B cell (primary cell): ENCODE measurements at regions not wholly inside any gene's neighbourhood (a gene's known extent, or its start where the extent isn't known, plus 50 kb on each side); places are given as distances from the start of the nearest gene placed in this dataset.

Experiments
- ATAC-seq: fragments of 200-7000 bp; cut with Tn5 transposase; one replicate; pipeline ENCODE4 v1.10.0; 2021; ENCODE audit warnings: low read depth, mild to moderate bottlenecking, moderate number of reproducible peaks, moderate library complexity
- CTCF ChIA-PET: fragments of 350-600 bp; sonication (Branson Sonifier 250); formaldehyde crosslinking; loops from one replicate; lab custom pipeline; 2021; ENCODE audit warnings: antibody characterized with exemption, inconsistent platforms; lab: Charles Lee
- POLR2A ChIA-PET: fragments of 350-600 bp; sonication (Branson Sonifier 250); formaldehyde crosslinking; loops from one replicate; lab custom pipeline; 2021; ENCODE audit warnings: antibody characterized with exemption; lab: Charles Lee
- DNase-seq: peaks from one replicate; pipeline ENCODE4 v3.0.0; 2013
- H2AFZ ChIP-seq: 2 replicates; pipeline ENCODE4 v1.6.1; 2012; ENCODE audit warnings: mild to moderate bottlenecking, low read depth, low read length; ENCODE audit not compliant: insufficient read depth, poor library complexity, severe bottlenecking
- H3K27ac ChIP-seq, 2 donors: 1 replicate in 1 of 2; 2 replicates in 1 of 2; pipeline ENCODE4 v1.5.1; 2012 to 2013; ENCODE audit warnings: low read length in 2 of 2, mild to moderate bottlenecking in 2 of 2, moderate library complexity in 1 of 2
- H3K27me3 ChIP-seq, 4 experiments: fragments of 200-600 bp in 1 of 4; sonication (generic) in 1 of 4; replicated peaks in 1 of 4; 1 replicate in 2 of 4; 2 replicates in 2 of 4; pipeline versions ENCODE4 v1.6.1 to v1.7.0; 2013 to 2016; ENCODE audit warnings: low read length in 3 of 4, mild to moderate bottlenecking in 2 of 4, mixed read lengths in 1 of 4, moderate library complexity in 1 of 4; ENCODE audit not compliant: insufficient read depth in 4 of 4, control insufficient read depth in 3 of 4; ENCODE audit errors: control extremely low read depth in 1 of 4
- H3K36me3 ChIP-seq, 2 experiments: replicated peaks in 1 of 2; 1 replicate in 1 of 2; 2 replicates in 1 of 2; pipeline versions ENCODE4 v1.6.1 to v1.7.1; 2013; ENCODE audit warnings: low read length in 1 of 2; ENCODE audit not compliant: insufficient read depth in 2 of 2, control insufficient read depth in 1 of 2; ENCODE audit errors: control extremely low read depth in 1 of 2, extremely low read depth in 1 of 2
- H3K4me1 ChIP-seq, 2 donors: fragments of 200-600 bp in 1 of 2; sonication (generic) in 1 of 2; 1 replicate in 1 of 2; 2 replicates in 1 of 2; pipeline versions ENCODE4 v1.5.1 to v1.6.1; 2013 to 2017; ENCODE audit warnings: low read length in 2 of 2; ENCODE audit not compliant: control insufficient read depth in 2 of 2, insufficient read depth in 2 of 2
- H3K4me2 ChIP-seq: replicated peaks from 2 replicates; pipeline ENCODE3; 2012; ENCODE audit warnings: mild to moderate bottlenecking, low read depth, low read length; ENCODE audit not compliant: poor library complexity, severe bottlenecking
- H3K4me3 ChIP-seq, 5 experiments: fragments of 200-600 bp in 1 of 5; sonication (generic) in 1 of 5; 1 replicate in 3 of 5; 2 replicates in 2 of 5; pipeline versions ENCODE4 v1.5.1 to v1.7.0; 2011 to 2016; ENCODE audit warnings: low read length in 4 of 5, mild to moderate bottlenecking in 4 of 5, low read depth in 2 of 5, control low read depth in 1 of 5, moderate library complexity in 1 of 5; ENCODE audit not compliant: insufficient read depth in 1 of 5; ENCODE audit errors: control extremely low read depth in 1 of 5, extremely low read depth in 1 of 5
- H3K79me2 ChIP-seq: fragments of 200-600 bp; sonication (generic); one replicate; pipeline ENCODE4 v1.6.0; 2016; ENCODE audit warnings: low read length; ENCODE audit not compliant: control insufficient read depth, insufficient read depth
- H3K9ac ChIP-seq: fragments of 200-600 bp; sonication (generic); 2 replicates; pipeline ENCODE4 v1.6.1; 2017; ENCODE audit warnings: mild to moderate bottlenecking, low read length, moderate library complexity
- H3K9me3 ChIP-seq, 3 donors: one replicate each; pipeline versions ENCODE4 v1.6.1 to v1.7.1; 2013; ENCODE audit warnings: low read length in 2 of 3; ENCODE audit not compliant: control insufficient read depth in 2 of 3, insufficient read depth in 1 of 3; ENCODE audit errors: control extremely low read depth in 1 of 3
- H4K20me1 ChIP-seq: 2 replicates; pipeline ENCODE4 v1.6.0; 2012; ENCODE audit warnings: mild to moderate bottlenecking, low read length; ENCODE audit not compliant: insufficient read depth, control insufficient read depth, poor library complexity, severe bottlenecking
- H3K27ac Mint-ChIP-seq: one replicate; pipeline ENCODE4 v1.8.0; 2021; ENCODE audit warnings: mixed read lengths
- H3K27me3 Mint-ChIP-seq: one replicate; pipeline ENCODE4 v1.8.0; 2021; ENCODE audit warnings: mixed read lengths
- H3K4me1 Mint-ChIP-seq: one replicate; pipeline ENCODE4 v1.8.0; 2021; ENCODE audit warnings: mixed read lengths
- H3K4me3 Mint-ChIP-seq: one replicate; pipeline ENCODE4 v1.8.0; 2021; ENCODE audit warnings: mixed read lengths
- H3K9me3 Mint-ChIP-seq: one replicate; pipeline ENCODE4 v1.8.0; 2022; ENCODE audit warnings: mixed read lengths; ENCODE audit not compliant: insufficient read depth
- CTCF ChIP-seq: fragments of 200-600 bp; IDR thresholded peaks from one replicate; pipeline ENCODE4 v1.8.0; 2022; ENCODE audit warnings: antibody characterized with exemption, mild to moderate bottlenecking
- EZH2 ChIP-seq: IDR thresholded peaks from 2 replicates; pipeline ENCODE4 v1.6.1; 2012; ENCODE audit warnings: borderline replicate concordance, low read depth, mild to moderate bottlenecking, moderate library complexity, low read length; ENCODE audit not compliant: insufficient read depth, poor library complexity, severe bottlenecking
- WGBS: methylation state at CpG from one replicate; pipeline ENCODE4 v1.1.5; 2013; ENCODE audit warnings: missing lambda C conversion rate; ENCODE audit not compliant: insufficient coverage; 5-methylcytosine and 5-hydroxymethylcytosine counted together
- intact Hi-C: fragments of 100-400 bp; cut with micrococcal nuclease; formaldehyde crosslinking; loops from one replicate; pipeline ENCODE4 v1.10.0; 2022

DNA sequence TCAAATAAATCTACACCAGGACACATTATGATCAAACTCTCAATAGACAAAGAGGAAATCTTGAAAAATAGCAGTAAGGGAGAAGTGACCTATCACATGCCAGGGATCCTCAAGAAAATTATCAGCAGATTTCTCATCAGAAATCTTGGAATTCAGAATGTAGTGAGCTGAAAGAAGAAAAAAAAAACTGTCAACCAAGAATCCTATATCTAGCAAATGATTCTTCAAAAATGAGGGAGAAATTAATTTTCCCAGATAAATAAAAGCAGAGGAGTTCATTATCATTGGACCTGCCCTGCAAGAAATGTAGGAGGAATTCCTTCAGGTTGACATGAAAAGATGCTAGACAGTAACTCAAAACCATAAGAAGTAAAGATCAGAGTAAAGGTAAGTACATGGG, 363.6 kb downstream of the TFAP2A start:
- H3K27me3 ChIP-seq, result no peaks in the 10 kb centered on the region
- H3K4me2 ChIP-seq, result no peak overlapping the region
- ChIA-PET POLR2A (no interaction called here), CTCF (interaction anchor here (0.7 kb wide), 1 partner anchor 35 kb away, joined by 3 read pairs; no protein-coding TSS in a partner anchor)
- H3K79me2 ChIP-seq, result no peaks in the 10 kb centered on the region
- TF ChIP-seq CTCF, result no peak
- TF ChIP-seq EZH2, result no peak
- intact Hi-C loops, result no loop called here
- ATAC-seq (no peak), DNase-seq (no peak)
- H4K20me1 ChIP-seq, result no peaks in the 10 kb centered on the region
- no peak overlapping the region for H3K27ac ChIP-seq
- no peaks in the 10 kb centered on the region for H3K36me3 ChIP-seq
- H3K9me3 Mint-ChIP-seq, result peaks cover 20% of the 10 kb centered on the region
- no peaks in the 10 kb centered on the region for H3K4me1 ChIP-seq
- H3K27me3 Mint-ChIP-seq, result no peaks in the 10 kb centered on the region
- no peak overlapping the region for H3K4me3 Mint-ChIP-seq
- no peak overlapping the region for H3K9ac ChIP-seq
- no peak overlapping the region for H3K4me3 ChIP-seq
- no peak overlapping the region for H3K27ac Mint-ChIP-seq
- H2AFZ ChIP-seq, result no peak overlapping the region
- H3K9me3 ChIP-seq, result peaks cover 0 to 2% (median 0%) of the 10 kb centered on the region in 3 donors
- no peaks in the 10 kb centered on the region for H3K4me1 Mint-ChIP-seq

- DNase-seq, result no peak
- Mint-ChIP-seq H3K4me3 (no peak overlapping the region), H3K27ac (no peak overlapping the region), H3K4me1 (no peaks in the 10 kb centered on the region), H3K27me3 (no peaks in the 10 kb centered on the region), H3K9me3 (peaks cover 13% of the 10 kb centered on the region)
- Histone ChIP-seq H4K20me1 (no peaks in the 10 kb centered on the region), H2AFZ (no peak overlapping the region), H3K79me2 (no peaks in the 10 kb centered on the region), H3K36me3 (no peaks in the 10 kb centered on the region), H3K9ac (no peak overlapping the region), H3K4me1 (no peaks in the 10 kb centered on the region), H3K27ac (no peak overlapping the region), H3K4me2 (no peak overlapping the region), H3K9me3 (peaks cover 0 to 2% (median 0%) of the 10 kb centered on the region in 3 donors), H3K27me3 (no peaks in the 10 kb centered on the region), H3K4me3 (no peak overlapping the region)
- 79% methylated on average over 2 of the region's 6 CpGs for WGBS
- ChIA-PET POLR2A (no interaction called here), CTCF (no interaction called here)
- no peak for ATAC-seq
- TF ChIP-seq CTCF (no peak), EZH2 (no peak)
- intact Hi-C loops, result no loop called here
These were observed 366.2 kb downstream of the TFAP2A start for GRCh38 chr6:10048370-10049297.
